GM21360 (cell line): ENCODE measurements at regions not wholly inside any gene's neighbourhood (a gene's known extent, or its start where the extent isn't known, plus 50 kb on each side); places are given as distances from the start of the nearest gene placed in this dataset.
A peak's percentile ranks its signal among the peaks of the same experiment; 100 is the strongest.
"Not testable (repeated sequence)": the region's sequence is repeated elsewhere in the genome, so short reads cannot be mapped to it uniquely, and the experiment has no call there.

Experiments
- ATAC-seq: cut with Tn5 transposase; IDR thresholded peaks from one replicate; pipeline ENCODE4 v1.9.1; 2021; ENCODE audit warnings: mild to moderate bottlenecking, moderate library complexity; ENCODE audit not compliant: unreplicated experiment

DNA sequence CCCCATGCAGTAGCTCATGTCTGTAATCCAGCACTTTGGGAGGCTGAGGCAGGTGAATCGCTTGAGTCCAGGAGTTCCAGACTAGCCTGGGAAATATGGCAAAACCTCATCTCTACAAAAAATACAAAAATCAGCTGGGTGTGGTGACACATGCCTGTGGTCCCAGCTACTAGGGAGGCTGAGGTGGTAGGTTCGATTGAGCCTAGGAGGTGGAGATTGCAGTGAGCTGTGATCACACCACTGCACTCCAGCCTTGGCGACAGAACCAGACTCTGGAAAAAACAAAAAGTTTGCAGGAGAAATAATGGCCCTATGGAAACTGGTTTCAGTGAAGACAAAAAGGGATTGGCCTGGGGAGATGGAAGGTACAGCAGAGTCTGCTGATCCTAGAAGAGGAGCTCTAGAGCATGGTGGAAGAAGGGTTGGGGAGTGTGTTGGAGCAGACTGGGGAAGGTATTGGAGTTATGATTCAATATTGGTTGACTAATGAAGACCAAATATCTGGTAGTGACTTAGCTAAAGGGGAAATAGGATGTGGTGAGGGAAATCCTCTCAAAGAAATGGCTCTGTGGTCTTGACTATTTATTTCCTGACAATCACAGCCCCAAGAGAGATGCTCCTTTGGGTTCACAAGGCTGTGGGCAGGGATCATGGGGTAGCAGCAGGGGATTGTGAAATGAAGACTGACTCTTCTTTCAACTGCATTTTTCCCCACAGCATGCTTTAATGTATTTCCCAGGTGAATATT lies 281.9 kb downstream of the UTRN start:
- ATAC-seq: no peak

DNA sequence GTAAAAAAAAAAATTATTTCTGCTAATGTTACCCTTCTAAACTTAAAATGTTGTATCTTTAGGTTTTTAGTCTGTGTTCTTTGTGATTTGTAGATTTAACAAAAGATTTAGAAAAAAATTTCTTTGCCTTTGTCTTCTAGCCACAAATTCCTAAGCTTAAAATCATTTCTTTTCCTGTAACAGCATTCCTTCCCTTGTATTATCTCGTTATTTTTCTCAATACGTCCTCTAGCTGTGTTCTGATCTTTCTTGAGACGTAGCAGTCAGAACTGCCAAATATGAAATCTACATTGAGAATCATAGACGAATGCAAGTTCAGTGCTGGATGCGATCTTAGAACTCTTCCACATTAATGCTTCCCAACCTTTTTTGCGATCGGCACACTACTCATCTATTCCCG lies 283.1 kb downstream of the UTRN start:
- no peak for ATAC-seq

DNA sequence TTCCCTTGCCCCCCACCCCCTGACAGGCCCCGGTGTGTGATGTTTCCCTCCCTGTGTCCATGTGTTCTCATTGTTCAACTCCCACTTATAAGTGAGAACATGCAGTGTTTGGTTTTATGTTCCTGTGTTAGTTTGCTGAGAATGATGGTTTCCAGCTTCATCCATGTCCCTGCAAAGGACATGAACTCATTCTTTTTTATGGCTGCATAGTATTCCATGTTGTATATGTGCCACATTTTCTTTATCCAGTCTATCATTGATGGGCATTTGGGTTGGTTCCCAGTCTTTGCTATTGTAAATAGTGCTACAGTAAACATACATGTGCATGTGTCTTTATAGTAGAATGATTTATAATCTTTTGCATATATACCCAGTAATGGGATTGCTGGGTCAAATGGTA lies 287.4 kb downstream of the UTRN start:
- not testable (repeated sequence) for ATAC-seq

GRCh38 chr6:144574796-144575195 lies 289.7 kb downstream of the UTRN start:
- no peak for ATAC-seq

DNA sequence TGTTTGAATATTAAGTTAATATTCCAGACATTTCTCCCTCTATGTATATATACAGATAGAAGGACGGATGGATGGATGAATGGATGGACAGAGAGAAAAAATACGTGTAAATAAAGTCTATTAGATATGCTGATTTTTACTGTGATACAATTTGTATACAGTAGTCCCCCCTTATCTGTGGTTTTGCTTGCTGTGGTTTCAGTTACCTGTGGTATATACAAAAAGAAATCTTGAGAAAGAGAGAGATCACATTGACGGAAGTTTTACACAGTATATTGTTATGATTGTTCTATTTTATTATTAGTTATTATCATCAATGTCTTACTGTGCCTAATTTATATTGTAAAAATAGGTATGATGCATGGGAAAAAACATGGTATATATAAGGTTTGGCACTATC lies 290.2 kb downstream of the UTRN start:
- no peak for ATAC-seq

DNA sequence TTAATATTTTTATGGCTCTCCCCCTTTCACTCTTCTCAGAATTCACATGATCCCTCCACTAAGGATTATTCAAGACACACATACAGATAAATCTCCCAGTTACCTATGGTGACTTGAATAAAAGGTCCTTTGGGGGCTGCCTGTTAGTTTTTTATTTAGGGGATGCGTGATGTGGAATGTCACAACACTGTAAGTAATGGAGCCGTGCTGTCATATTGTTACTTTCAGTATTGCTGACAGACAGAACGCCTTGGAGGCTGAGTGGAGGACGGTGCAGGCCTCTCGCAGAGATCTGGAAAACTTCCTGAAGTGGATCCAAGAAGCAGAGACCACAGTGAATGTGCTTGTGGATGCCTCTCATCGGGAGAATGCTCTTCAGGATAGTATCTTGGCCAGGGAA lies 291.7 kb downstream of the UTRN start:
- ATAC-seq: no peak

DNA sequence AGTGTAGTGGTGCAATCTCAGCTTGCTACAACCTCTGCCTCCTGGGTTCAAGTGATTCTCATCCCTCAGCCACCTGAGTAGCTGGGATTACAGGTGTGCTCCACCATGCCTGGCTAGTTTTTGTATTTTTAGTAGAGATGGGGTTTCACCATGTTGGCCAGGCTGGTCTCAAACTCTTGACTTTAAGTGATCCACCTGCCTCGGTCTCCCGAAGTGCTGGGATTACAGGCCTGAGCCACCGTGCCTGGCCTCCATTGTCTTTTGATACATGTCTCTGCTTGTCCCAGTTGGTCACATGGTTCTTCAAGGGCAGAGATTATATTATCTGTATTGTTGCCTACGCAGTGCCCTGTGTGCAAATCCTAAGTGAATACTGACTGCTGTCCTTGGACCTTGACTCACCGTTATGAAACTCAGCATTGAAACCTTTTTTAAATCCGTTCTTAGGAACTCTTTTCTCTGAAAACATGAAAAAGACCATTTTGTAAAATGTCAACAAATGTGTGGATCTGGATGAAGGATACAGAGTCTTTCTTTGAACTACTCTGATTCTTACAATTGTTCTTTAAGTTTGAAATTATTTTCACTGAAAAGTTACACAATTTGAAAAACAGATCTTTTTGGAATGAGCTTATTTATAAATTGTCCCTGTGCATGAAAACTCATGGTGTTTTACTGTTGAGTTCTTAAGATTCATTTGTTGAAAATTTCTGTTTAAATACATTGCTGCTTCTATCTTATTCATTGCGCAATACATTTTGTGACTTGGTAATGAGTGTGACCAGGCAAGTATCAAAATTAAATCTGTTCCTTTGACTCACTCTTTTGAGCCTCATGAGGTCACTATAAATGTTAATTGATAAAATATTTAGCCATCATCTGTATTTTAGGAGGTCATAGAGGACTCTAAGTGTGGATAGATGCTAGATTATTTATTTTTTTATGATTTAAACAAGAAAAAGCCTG lies 293.5 kb downstream of the UTRN start:
- no peak for ATAC-seq

DNA sequence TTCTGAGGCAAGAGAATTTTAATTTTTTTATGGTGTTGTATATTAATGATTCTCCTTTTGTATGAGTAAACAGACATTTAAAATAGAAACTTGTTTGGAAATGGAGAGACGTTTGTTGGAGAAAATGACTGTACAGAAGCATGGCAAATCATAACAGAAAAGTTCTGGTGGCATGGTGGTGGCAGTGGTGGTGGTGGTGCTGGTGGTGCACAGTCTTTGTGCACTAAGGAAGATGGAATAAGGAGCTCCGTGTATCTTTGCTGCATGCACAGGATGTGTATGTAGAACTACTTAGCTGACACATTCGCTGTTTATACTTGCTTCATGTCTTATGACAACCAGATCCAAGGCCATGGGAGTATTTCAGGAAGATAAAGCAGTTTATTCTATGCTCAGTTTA lies 294.9 kb downstream of the UTRN start:
- ATAC-seq: no peak

DNA sequence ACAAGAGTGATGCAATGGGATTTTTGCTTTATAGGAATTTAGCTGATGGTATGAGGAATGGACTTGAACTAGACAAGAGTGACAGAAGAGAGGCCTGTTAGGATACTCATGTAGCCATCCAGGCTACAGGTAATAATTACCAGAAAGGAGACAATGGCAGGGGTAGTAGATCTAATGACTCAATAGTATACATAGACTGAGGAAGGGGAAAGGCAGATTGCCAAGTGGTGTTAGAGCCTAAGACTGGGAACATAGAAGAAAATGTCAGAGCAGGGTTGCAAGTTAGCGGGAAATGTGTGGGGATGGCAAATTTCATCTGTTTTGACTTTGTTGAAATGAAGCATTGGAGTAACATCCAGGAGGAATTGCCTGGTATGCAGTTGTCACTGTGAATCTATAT lies 295.6 kb downstream of the UTRN start:
- no peak for ATAC-seq

DNA sequence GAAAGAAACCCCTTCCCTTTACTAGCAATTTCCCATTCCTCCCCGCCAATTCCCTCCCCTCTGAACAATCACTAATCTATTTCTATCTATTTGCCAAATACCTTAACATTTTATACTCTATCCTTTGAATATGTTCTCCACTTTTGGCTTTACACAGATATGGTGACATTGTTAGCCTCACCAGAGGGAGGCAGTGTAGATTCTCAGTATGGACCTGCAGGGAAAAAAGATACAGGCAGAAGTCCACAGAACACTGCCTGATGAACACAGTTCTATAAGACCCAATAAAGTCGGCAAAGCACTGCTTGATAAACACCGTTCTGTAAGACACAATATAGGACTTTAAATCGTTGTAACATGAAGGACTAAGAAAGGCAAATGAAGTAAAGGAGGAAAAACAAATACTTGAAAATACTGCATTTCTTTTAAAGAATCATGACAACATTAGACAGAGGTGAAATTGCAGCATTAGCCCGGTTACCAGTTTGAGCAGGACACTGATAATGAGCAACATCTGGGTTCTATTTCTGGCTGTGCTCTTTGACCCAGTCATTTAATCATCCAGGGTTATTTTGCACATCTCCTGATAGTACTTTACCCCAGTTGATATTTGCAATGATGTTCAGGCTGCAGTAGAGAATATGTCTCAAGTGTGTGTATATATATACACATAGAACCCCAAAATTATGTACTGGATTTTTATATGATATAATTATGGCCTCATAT lies 296.8 kb downstream of the UTRN start:
- no peak for ATAC-seq

GRCh38 chr6:144582939-144583613 lies 297.9 kb downstream of the UTRN start:
- peak; percentile 96 for ATAC-seq

DNA sequence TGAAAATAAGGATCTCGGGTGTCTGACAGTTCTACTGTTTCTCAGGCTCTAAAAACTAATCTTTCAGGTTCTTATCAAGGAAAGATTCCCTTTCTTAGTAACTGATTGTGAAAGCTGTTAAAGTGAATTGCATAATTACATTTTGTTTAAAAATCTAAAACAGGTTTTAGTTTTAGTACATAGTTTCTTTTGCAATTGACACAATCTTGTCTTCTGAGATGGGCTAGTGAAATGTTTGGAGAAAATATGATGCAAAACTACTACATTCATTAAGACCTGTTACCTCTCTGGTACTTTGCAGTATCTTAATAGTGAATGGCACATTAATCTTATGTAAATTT lies 298.4 kb downstream of the UTRN start:
- ATAC-seq: no peak

DNA sequence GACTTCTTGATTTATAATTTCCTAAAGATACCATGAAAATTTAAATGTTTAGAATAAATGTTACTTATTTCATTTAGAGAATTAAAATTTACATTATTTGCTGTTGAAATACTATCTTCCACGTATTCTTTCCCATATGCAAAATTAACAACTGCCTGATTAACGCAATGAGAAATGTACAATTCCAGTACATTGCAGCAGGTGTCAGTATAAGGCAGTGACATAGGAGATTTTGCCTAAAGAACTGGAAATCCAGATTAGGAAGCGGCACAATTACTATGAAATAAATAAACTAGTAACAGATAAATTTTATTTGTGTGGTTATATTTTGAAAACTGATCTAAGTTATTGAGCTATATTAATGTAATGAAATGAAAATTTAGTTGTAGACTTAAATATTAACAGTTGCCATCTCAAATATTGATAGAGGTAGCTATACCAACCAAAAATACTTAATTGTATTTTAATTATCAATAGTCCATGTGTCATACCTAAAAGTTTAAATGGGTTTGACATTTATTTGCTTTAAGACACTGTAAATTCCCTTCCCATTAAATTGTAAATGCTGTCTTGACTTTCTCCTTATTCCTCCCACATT lies 300.2 kb downstream of the UTRN start:
- no peak for ATAC-seq

GRCh38 chr6:144586986-144587385 lies 301.9 kb downstream of the UTRN start:
- ATAC-seq: no peak

- ATAC-seq: peak; percentile 88
These were observed 303.7 kb downstream of the UTRN start for GRCh38 chr6:144588697-144589325.

DNA sequence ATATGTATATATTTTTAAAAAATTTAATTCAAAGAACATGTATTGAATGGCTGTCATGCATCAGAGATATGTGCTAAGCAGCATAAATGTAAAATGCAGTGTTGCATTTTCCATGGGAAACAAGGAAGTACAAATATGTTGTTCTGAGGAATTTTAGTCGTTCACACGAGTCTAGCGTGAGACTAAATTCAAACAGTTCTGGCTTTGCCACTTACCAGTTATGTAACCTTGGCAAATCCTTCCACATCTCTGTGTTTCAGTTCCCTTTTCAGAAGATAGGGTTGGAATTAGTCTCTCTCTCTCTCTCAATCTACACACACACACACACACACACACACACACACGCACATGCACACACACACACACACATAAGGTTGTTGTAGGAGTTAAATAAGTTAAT lies 305.4 kb downstream of the UTRN start:
- no peak for ATAC-seq

GRCh38 chr6:144593392-144593791 lies 308.3 kb downstream of the UTRN start:
- ATAC-seq: no peak

- no peak for ATAC-seq
These were observed 309.4 kb downstream of the UTRN start for GRCh38 chr6:144594585-144594984.

- ATAC-seq: no peak
These were observed 310.1 kb downstream of the UTRN start for GRCh38 chr6:144595266-144595665.

GRCh38 chr6:144597511-144597910 lies 312.4 kb downstream of the UTRN start:
- ATAC-seq: no peak
